IMR-90 (cell line): ENCODE measurements at regions not wholly inside any gene's neighbourhood (a gene's known extent, or its start where the extent isn't known, plus 50 kb on each side); places are given as distances from the start of the nearest gene placed in this dataset.

Source experiments
- ATAC-seq: fragments of 200-7000 bp; cut with Tn5 transposase; 2 replicates; pipeline ENCODE4 v1.9.1; 2020; ENCODE audit warnings: low read depth, mild to moderate bottlenecking, moderate library complexity
- BruUV-seq: library from RNA; stranded (reverse); fragments of 400-500 nt; replicated peaks from 2 replicates; lab custom pipeline; 2021; lab: Mats Ljungman, UMichigan
- CTCF ChIA-PET: fragments of 300-600 bp; formaldehyde crosslinking; extraction: SDS; loops from one replicate; lab custom pipeline; 2021; ENCODE audit warnings: antibody characterized with exemption; lab: Yijun Ruan, JAX
- POLR2A ChIA-PET: fragments of 300-600 bp; sonication (Branson Sonifier 250); formaldehyde crosslinking; loops from one replicate; lab custom pipeline; 2022; ENCODE audit warnings: antibody characterized with exemption; ENCODE audit not compliant: unreplicated experiment; lab: Charles Lee
- DNase-seq: peaks from one replicate; pipeline ENCODE4 v3.0.0; 2013
- H2AFZ ChIP-seq: replicated peaks from 2 replicates; pipeline ENCODE3; 2013; ENCODE audit warnings: low read length, mild to moderate bottlenecking; ENCODE audit not compliant: poor library complexity
- H2AK5ac ChIP-seq: 2 replicates; pipeline ENCODE4 v1.6.1; 2013; ENCODE audit warnings: low read depth, low read length, inconsistent platforms
- H2AK9ac ChIP-seq: replicated peaks from 2 replicates; pipeline ENCODE3; 2013; ENCODE audit warnings: mild to moderate bottlenecking, low read depth, low read length, moderate library complexity; ENCODE audit not compliant: poor library complexity
- H2BK120ac ChIP-seq: 2 replicates; pipeline ENCODE4 v1.6.1; 2013; ENCODE audit warnings: low read depth, low read length, inconsistent platforms
- H2BK15ac ChIP-seq: 3 replicates; pipeline ENCODE4 v1.6.1; 2013; ENCODE audit warnings: low read depth, low read length, inconsistent platforms
- H2BK20ac ChIP-seq: 2 replicates; pipeline ENCODE4 v1.6.1; 2013; ENCODE audit warnings: low read depth, mild to moderate bottlenecking, inconsistent platforms, low read length, moderate library complexity
- H2BK5ac ChIP-seq: 2 replicates; pipeline ENCODE4 v1.6.1; 2013; ENCODE audit warnings: mild to moderate bottlenecking, low read depth, low read length, inconsistent platforms; ENCODE audit not compliant: poor library complexity, severe bottlenecking
- H3K14ac ChIP-seq: replicated peaks from 2 replicates; pipeline ENCODE4 v1.6.1; 2013; ENCODE audit warnings: low read depth, low read length, inconsistent platforms
- H3K18ac ChIP-seq: 2 replicates; pipeline ENCODE4 v1.6.1; 2013; ENCODE audit warnings: low read depth, low read length, control low read depth
- H3K23ac ChIP-seq: 2 replicates; pipeline ENCODE4 v1.6.1; 2013; ENCODE audit warnings: low read depth, low read length, inconsistent platforms
- H3K27ac ChIP-seq: 2 replicates; pipeline ENCODE4 v1.5.1; 2013; ENCODE audit warnings: mild to moderate bottlenecking, control low read depth, low read length; ENCODE audit not compliant: insufficient read depth
- H3K27me3 ChIP-seq: 2 replicates; pipeline ENCODE4 v1.6.1; 2013; ENCODE audit warnings: low read length; ENCODE audit not compliant: control insufficient read depth, insufficient read depth
- H3K36me3 ChIP-seq: 2 replicates; pipeline ENCODE4 v1.6.1; 2013; ENCODE audit warnings: low read length, mixed read lengths; ENCODE audit not compliant: control insufficient read depth, insufficient read depth
- H3K4ac ChIP-seq: 2 replicates; pipeline ENCODE4 v1.6.1; 2013; ENCODE audit warnings: low read depth, low read length, inconsistent platforms
- H3K4me1 ChIP-seq: 2 replicates; pipeline ENCODE4 v1.6.1; 2013; ENCODE audit warnings: low read length, mixed read lengths; ENCODE audit not compliant: control insufficient read depth, insufficient read depth
- H3K4me2 ChIP-seq: 2 replicates; pipeline ENCODE4 v1.6.1; 2013; ENCODE audit warnings: low read depth, mild to moderate bottlenecking, control low read depth, low read length, moderate library complexity
- H3K4me3 ChIP-seq: 2 replicates; pipeline ENCODE4 v1.5.1; 2013; ENCODE audit warnings: low read depth, mild to moderate bottlenecking, control low read depth, low read length, moderate library complexity; ENCODE audit not compliant: insufficient read depth
- H3K56ac ChIP-seq: 2 replicates; pipeline ENCODE4 v1.6.1; 2013; ENCODE audit warnings: low read length, inconsistent platforms; ENCODE audit not compliant: insufficient read depth; ENCODE audit errors: extremely low read depth
- H3K79me1 ChIP-seq, 2 experiments: 2 replicates each; pipeline ENCODE4 v1.6.1; 2013; ENCODE audit warnings: low read length in 2 of 2, inconsistent platforms in 1 of 2, low read depth in 1 of 2
- H3K9ac ChIP-seq: 2 replicates; pipeline ENCODE4 v1.6.1; 2013; ENCODE audit warnings: low read depth, low read length, control low read depth
- H3K9me1 ChIP-seq: 2 replicates; pipeline ENCODE4 v1.6.1; 2013; ENCODE audit warnings: low read length, inconsistent platforms; ENCODE audit not compliant: insufficient read depth
- H3K9me3 ChIP-seq: 2 replicates; pipeline ENCODE4 v1.6.1; 2013; ENCODE audit warnings: low read length; ENCODE audit not compliant: control insufficient read depth, insufficient read depth
- H4K20me1 ChIP-seq: 2 replicates; pipeline ENCODE4 v1.6.1; 2013; ENCODE audit warnings: low read length, inconsistent platforms; ENCODE audit not compliant: insufficient read depth
- H4K5ac ChIP-seq: 2 replicates; pipeline ENCODE4 v1.6.1; 2013; ENCODE audit warnings: mild to moderate bottlenecking, low read depth, low read length, control low read depth
- H4K8ac ChIP-seq, 2 experiments: 2 replicates each; pipeline ENCODE4 v1.6.1; 2013; ENCODE audit warnings: low read depth in 2 of 2, low read length in 2 of 2, control low read depth in 1 of 2, inconsistent platforms in 1 of 2
- H4K91ac ChIP-seq: 2 replicates; pipeline ENCODE4 v1.6.1; 2013; ENCODE audit warnings: low read depth, low read length, inconsistent platforms; ENCODE audit not compliant: insufficient read depth
- CEBPB ChIP-seq: IDR thresholded peaks from 2 replicates; pipeline ENCODE4 v1.6.1; 2012; ENCODE audit warnings: low read depth, low read length, improper control_type of control experiment
- CHD1 ChIP-seq: IDR thresholded peaks from 2 replicates; pipeline ENCODE4 v1.6.1; 2012; ENCODE audit warnings: low read depth, low read length, improper control_type of control experiment
- FOS ChIP-seq: fragments of 150-350 bp; IDR thresholded peaks from 2 replicates; pipeline ENCODE4 v1.6.1; 2016; ENCODE audit warnings: low read depth, low read length
- MAFK ChIP-seq: IDR thresholded peaks from 2 replicates; pipeline ENCODE4 v1.6.1; 2012; ENCODE audit warnings: low read depth, low read length, improper control_type of control experiment
- MAZ ChIP-seq: IDR thresholded peaks from 2 replicates; pipeline ENCODE4 v1.6.1; 2012; ENCODE audit warnings: low read depth, mild to moderate bottlenecking, low read length, improper control_type of control experiment, moderate library complexity, borderline replicate concordance
- MXI1 ChIP-seq: IDR thresholded peaks from 2 replicates; pipeline ENCODE4 v1.6.1; 2012; ENCODE audit warnings: low read depth, mild to moderate bottlenecking, low read length, moderate library complexity, borderline replicate concordance
- NFE2L2 ChIP-seq: fragments of 150-350 bp; IDR thresholded peaks from 2 replicates; pipeline ENCODE4 v1.6.1; 2016; ENCODE audit warnings: low read depth, mild to moderate bottlenecking, low read length
- POLR2A ChIP-seq: IDR thresholded peaks from 2 replicates; pipeline ENCODE4 v1.6.1; 2012; ENCODE audit warnings: mild to moderate bottlenecking, low read depth, low read length
- RCOR1 ChIP-seq: IDR thresholded peaks from 2 replicates; pipeline ENCODE4 v1.6.1; 2012; ENCODE audit warnings: mild to moderate bottlenecking, low read length, improper control_type of control experiment; ENCODE audit not compliant: insufficient replicate concordance
- RFX5 ChIP-seq: IDR thresholded peaks from 2 replicates; pipeline ENCODE4 v1.8.0; 2012; ENCODE audit warnings: low read depth, mild to moderate bottlenecking, low read length, moderate library complexity
- SMC3 ChIP-seq: fragments of 150-350 bp; IDR thresholded peaks from 2 replicates; pipeline ENCODE4 v1.6.1; 2016; ENCODE audit warnings: low read depth, mild to moderate bottlenecking, antibody characterized with exemption, low read length, moderate library complexity
- USF2 ChIP-seq: fragments of 150-350 bp; IDR thresholded peaks from 2 replicates; pipeline ENCODE4 v1.6.1; 2017; ENCODE audit warnings: mild to moderate bottlenecking, antibody characterized with exemption, low read length, low read depth
- WGBS, 2 experiments: methylation state at CpG; one replicate each; pipeline versions ENCODE4 v1.1.5 to v1.1.7; 2013; ENCODE audit warnings: missing lambda C conversion rate in 2 of 2; ENCODE audit not compliant: insufficient read length in 1 of 2; ENCODE audit errors: extremely low coverage in 2 of 2; 5-methylcytosine and 5-hydroxymethylcytosine counted together
- dilution Hi-C: fragments of 300-500 bp; cut with HindIII; formaldehyde crosslinking; loops from one replicate; pipeline ENCODE4 v1.14.3; 2018; ENCODE audit warnings: low sequenced_read_pairs; ENCODE audit not compliant: unreplicated experiment
- in situ Hi-C: fragments of 300-500 bp; cut with MboI; formaldehyde crosslinking; loops from 3 replicates; pipeline ENCODE4 v1.14.3; 2019; ENCODE audit warnings: low sequenced_read_pairs, inconsistent platforms, mixed read lengths
- intact Hi-C: fragments of 100-400 bp; cut with micrococcal nuclease; formaldehyde crosslinking; loops from 2 replicates; pipeline ENCODE4 v1.10.0; 2022
- TF ChIP-seq, protein P1 (sequence below): fragments of 150-350 bp; IDR thresholded peaks from 2 replicates; pipeline ENCODE4 v1.6.1; 2016; ENCODE audit warnings: low read depth, mild to moderate bottlenecking, low read length, moderate library complexity, borderline replicate concordance
- TF ChIP-seq, protein P2 (sequence below): conservative IDR thresholded peaks from 2 replicates; pipeline ENCODE4 v1.5.1; 2012; ENCODE audit warnings: mild to moderate bottlenecking, low read depth, low read length, improper control_type of control experiment

- POLR2A ChIA-PET, result no interaction called here
Measured at GRCh38 chr13:74280093-74280794, 146.0 kb upstream of the KLF12 start.

More at GRCh38 chr13:74280093-74280794, 146.0 kb upstream of the KLF12 start:
- Histone ChIP-seq H3K9me3 (no peaks in the 10 kb centered on the region), H4K91ac (no peak overlapping the region), H3K4ac (no peak overlapping the region), H3K79me1 (no peaks in the 10 kb centered on the region), H3K18ac (no peak overlapping the region), H3K4me1 (no peaks in the 10 kb centered on the region; the same call in 1 of the 2 replicates), H2AFZ (no peak overlapping the region), H2BK120ac (no peak overlapping the region), H3K9ac (no peak overlapping the region), H3K4me3 (no peak overlapping the region), H3K56ac (no peak overlapping the region), H3K36me3 (no peaks in the 10 kb centered on the region), H2AK9ac (no peak overlapping the region), H4K20me1 (no peaks in the 10 kb centered on the region), H3K27ac (no peak overlapping the region), H2BK20ac (no peak overlapping the region), H3K27me3 (no peaks in the 10 kb centered on the region), H4K5ac (no peak overlapping the region), H3K14ac (no peak overlapping the region), H3K9me1 (no peaks in the 10 kb centered on the region), H2BK15ac (no peak overlapping the region), H3K23ac (no peak overlapping the region), H2AK5ac (no peak overlapping the region), H3K4me2 (no peak overlapping the region), H2BK5ac (no peak overlapping the region), H4K8ac (no peak overlapping the region)
- intact Hi-C loops, result no loop called here
- CTCF ChIA-PET, result interaction anchor here (0.6 kb wide), 1 partner anchor 1148 kb away, joined by 4 read pairs; no protein-coding TSS in a partner anchor
- ATAC-seq (no peak), DNase-seq (no peak)
- in situ Hi-C loops, result loop anchor here (25.0 kb wide), 1 partner anchor 443 kb away; no protein-coding TSS in a partner anchor
- no CpG with 5 or more reads among the region's 3 CpGs for WGBS, 2 experiments
- TF ChIP-seq CHD1 (no peak), CEBPB (no peak), POLR2A (no peak), MAFK (no peak), SMC3 (no peak), MAZ (no peak), FOS (no peak), RCOR1 (no peak), USF2 (no peak), MXI1 (no peak), NFE2L2 (no peak), RFX5 (no peak)
- TF ChIP-seq, protein P1, sequence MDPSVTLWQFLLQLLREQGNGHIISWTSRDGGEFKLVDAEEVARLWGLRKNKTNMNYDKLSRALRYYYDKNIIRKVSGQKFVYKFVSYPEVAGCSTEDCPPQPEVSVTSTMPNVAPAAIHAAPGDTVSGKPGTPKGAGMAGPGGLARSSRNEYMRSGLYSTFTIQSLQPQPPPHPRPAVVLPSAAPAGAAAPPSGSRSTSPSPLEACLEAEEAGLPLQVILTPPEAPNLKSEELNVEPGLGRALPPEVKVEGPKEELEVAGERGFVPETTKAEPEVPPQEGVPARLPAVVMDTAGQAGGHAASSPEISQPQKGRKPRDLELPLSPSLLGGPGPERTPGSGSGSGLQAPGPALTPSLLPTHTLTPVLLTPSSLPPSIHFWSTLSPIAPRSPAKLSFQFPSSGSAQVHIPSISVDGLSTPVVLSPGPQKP, result no peak
- TF ChIP-seq, protein P2, sequence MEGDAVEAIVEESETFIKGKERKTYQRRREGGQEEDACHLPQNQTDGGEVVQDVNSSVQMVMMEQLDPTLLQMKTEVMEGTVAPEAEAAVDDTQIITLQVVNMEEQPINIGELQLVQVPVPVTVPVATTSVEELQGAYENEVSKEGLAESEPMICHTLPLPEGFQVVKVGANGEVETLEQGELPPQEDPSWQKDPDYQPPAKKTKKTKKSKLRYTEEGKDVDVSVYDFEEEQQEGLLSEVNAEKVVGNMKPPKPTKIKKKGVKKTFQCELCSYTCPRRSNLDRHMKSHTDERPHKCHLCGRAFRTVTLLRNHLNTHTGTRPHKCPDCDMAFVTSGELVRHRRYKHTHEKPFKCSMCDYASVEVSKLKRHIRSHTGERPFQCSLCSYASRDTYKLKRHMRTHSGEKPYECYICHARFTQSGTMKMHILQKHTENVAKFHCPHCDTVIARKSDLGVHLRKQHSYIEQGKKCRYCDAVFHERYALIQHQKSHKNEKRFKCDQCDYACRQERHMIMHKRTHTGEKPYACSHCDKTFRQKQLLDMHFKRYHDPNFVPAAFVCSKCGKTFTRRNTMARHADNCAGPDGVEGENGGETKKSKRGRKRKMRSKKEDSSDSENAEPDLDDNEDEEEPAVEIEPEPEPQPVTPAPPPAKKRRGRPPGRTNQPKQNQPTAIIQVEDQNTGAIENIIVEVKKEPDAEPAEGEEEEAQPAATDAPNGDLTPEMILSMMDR, result no peak
- no TSS peak for BruUV-seq
- dilution Hi-C loops, result no loop called here
